ENCODE measurements at regions not wholly inside any gene's neighbourhood (a gene's known extent, or its start where the extent isn't known, plus 50 kb on each side); places are given as distances from the start of the nearest gene placed in this dataset.

GRCh38 chr4:127052742-127053141 is 580.0 kb upstream of the INTU start:
- DNase-seq, result no peak

- peak; percentile 69 for DNase-seq
These were observed 577.4 kb upstream of the INTU start for GRCh38 chr4:127055357-127055756.

- DNase-seq, result no peak
These were observed 563.1 kb upstream of the INTU start for GRCh38 chr4:127069675-127070074.

- no peak for DNase-seq
These were observed 561.3 kb upstream of the INTU start for GRCh38 chr4:127071443-127071842.

GRCh38 chr4:127080141-127080540 is 552.6 kb upstream of the INTU start:
- DNase-seq, result no peak

- DNase-seq, result no peak
These were observed 551.7 kb upstream of the INTU start for GRCh38 chr4:127081041-127081440.

- DNase-seq, result no peak
These were observed 549.8 kb upstream of the INTU start for GRCh38 chr4:127082986-127083385.

GRCh38 chr4:127084666-127085065 is 548.1 kb upstream of the INTU start:
- DNase-seq, result no peak

GRCh38 chr4:127097061-127097460 is 535.7 kb upstream of the INTU start:
- no peak for DNase-seq

- DNase-seq, result no peak
These were observed 530.4 kb upstream of the INTU start for GRCh38 chr4:127102361-127102760.

- DNase-seq, result no peak
These were observed 529.1 kb upstream of the INTU start for GRCh38 chr4:127103681-127104115.

GRCh38 chr4:127113844-127114362 is 518.9 kb upstream of the INTU start:
- no peak for DNase-seq

- DNase-seq, result no peak
These were observed 514.1 kb upstream of the INTU start for GRCh38 chr4:127118681-127119080.

- DNase-seq, result no peak
These were observed 512.2 kb upstream of the INTU start for GRCh38 chr4:127120441-127121090.

GRCh38 chr4:127124919-127125318 is 507.8 kb upstream of the INTU start:
- DNase-seq, result peak; percentile 10

- no peak for DNase-seq
These were observed 506.0 kb upstream of the INTU start for GRCh38 chr4:127126718-127127117.

- DNase-seq, result no peak
These were observed 501.2 kb upstream of the INTU start for GRCh38 chr4:127131527-127131926.

GRCh38 chr4:127134490-127134889 is 498.3 kb upstream of the INTU start:
- DNase-seq, result peak; percentile 53

- DNase-seq, result no peak
These were observed 494.2 kb upstream of the INTU start for GRCh38 chr4:127138586-127138985.

- DNase-seq, result no peak
These were observed 492.9 kb upstream of the INTU start for GRCh38 chr4:127139788-127140286.

- DNase-seq, result peak; percentile 50
These were observed 492.5 kb upstream of the INTU start for GRCh38 chr4:127140306-127140705.

GRCh38 chr4:127141856-127142255 is 490.9 kb upstream of the INTU start:
- DNase-seq, result no peak

GRCh38 chr4:127143460-127144195 is 489.1 kb upstream of the INTU start:
- no peak for DNase-seq

- DNase-seq, result peak; percentile 99
These were observed 487.7 kb upstream of the INTU start for GRCh38 chr4:127145006-127145540.
